Body of pancreas (tissue), 4 donors: ENCODE measurements at regions not wholly inside any gene's neighbourhood (a gene's known extent, or its start where the extent isn't known, plus 50 kb on each side); places are given as distances from the start of the nearest gene placed in this dataset.
A peak's percentile ranks its signal among the peaks of the same experiment; 100 is the strongest.

Experiments
- ATAC-seq: fragments of 150-250 bp; one replicate; pipeline ENCODE4 v1.9.1; 2016
- DNase-seq, 4 donors: peaks; one replicate each; pipeline ENCODE4 v3.0.0-alpha.2; 2019
- H3K27ac ChIP-seq, 4 donors: fragments of 200-600 bp; sonication (generic); 1 replicate in 3 of 4; 2 replicates in 1 of 4; pipeline versions ENCODE4 v1.5.1 to v1.6.1; 2016 to 2019; ENCODE audit warnings: mild to moderate bottlenecking in 1 of 4, mixed read lengths in 1 of 4, moderate library complexity in 1 of 4
- H3K27me3 ChIP-seq, 2 donors: fragments of 200-600 bp; sonication (generic); one replicate each; pipeline ENCODE4 v1.6.0; 2016; ENCODE audit warnings: mild to moderate bottlenecking in 1 of 2
- H3K36me3 ChIP-seq, 2 donors: fragments of 200-600 bp; sonication (generic); replicated peaks in 1 of 2; 2 replicates each; pipeline ENCODE4 v1.5.1; 2016; ENCODE audit warnings: low read depth in 2 of 2; ENCODE audit not compliant: insufficient read depth in 1 of 2
- H3K4me1 ChIP-seq: fragments of 200-600 bp; sonication (generic); one replicate; pipeline ENCODE4 v1.6.0; 2016
- H3K4me3 ChIP-seq, 2 donors: fragments of 200-600 bp; sonication (generic); 1 replicate in 1 of 2; 2 replicates in 1 of 2; pipeline ENCODE4 v1.5.1; 2016 to 2019
- H3K9me3 ChIP-seq, 3 donors: fragments of 200-600 bp; sonication (generic); 1 replicate in 2 of 3; 2 replicates in 1 of 3; pipeline ENCODE4 v1.5.1; 2016
- CTCF ChIP-seq, 7 experiments: fragments of 450-650 bp in 4 of 7; fragments of 200-600 bp in 3 of 7; sonication (generic) in 3 of 7; IDR thresholded peaks; one replicate each; pipeline ENCODE4 v1.5.1; 2016 to 2019; ENCODE audit warnings: antibody characterized with exemption in 7 of 7
- POLR2A ChIP-seq, 3 donors: fragments of 450-650 bp; IDR thresholded peaks; one replicate each; pipeline ENCODE4 v1.6.1; 2016; ENCODE audit warnings: antibody characterized with exemption in 3 of 3, mild to moderate bottlenecking in 2 of 3
- WGBS, 2 donors: methylation state at CpG; one replicate each; pipeline ENCODE4 v1.1.5; 2017; 5-methylcytosine and 5-hydroxymethylcytosine counted together
- intact Hi-C: fragments of 100-400 bp; cut with DNase I; formaldehyde crosslinking; loops from one replicate; pipeline ENCODE4 v1.15.1; 2023

GRCh38 chr2:207327513-207327912, 161.8 kb upstream of the KLF7 start:
- TF ChIP-seq POLR2A (IDR thresholded peaks at IDR 0.05) (no peak), CTCF (IDR thresholded peaks at IDR 0.05) (no peak)
- Histone ChIP-seq H3K4me1 (no peaks in the 10 kb centered on the region), H3K36me3 (no peaks in the 10 kb centered on the region), H3K27me3 (no peaks in the 10 kb centered on the region), H3K27ac (no peak overlapping the region), H3K4me3 (no peak overlapping the region), H3K9me3 (no peaks in the 10 kb centered on the region)
- DNase-seq (no peak), ATAC-seq (no peak)
- WGBS, 2 donors, result 35 to 37% methylated on average over 1 of the region's 1 CpG
- intact Hi-C loops, result no loop called here

- Histone ChIP-seq H3K36me3 (no peaks in the 10 kb centered on the region), H3K4me3 (no peak overlapping the region), H3K4me1 (no peaks in the 10 kb centered on the region), H3K9me3 (no peaks in the 10 kb centered on the region), H3K27me3 (no peaks in the 10 kb centered on the region), H3K27ac (no peak overlapping the region)
- intact Hi-C loops, result no loop called here
- TF ChIP-seq POLR2A (IDR thresholded peaks at IDR 0.05), result no peak
- no peak for TF ChIP-seq CTCF (IDR thresholded peaks at IDR 0.05)
- ATAC-seq (no peak), DNase-seq (no peak)
- 38 to 61% methylated on average over 1 of the region's 1 CpG for WGBS, 2 donors
Observed at GRCh38 chr2:207328944-207329386, 163.2 kb upstream of the KLF7 start.

GRCh38 chr2:207330912-207331311, 165.2 kb upstream of the KLF7 start:
- H3K9me3 ChIP-seq, result no peaks in the 10 kb centered on the region
- H3K36me3 ChIP-seq, result no peaks in the 10 kb centered on the region
- WGBS, 2 donors, result 46 to 50% methylated on average over 7 of the region's 7 CpGs
- H3K4me3 ChIP-seq, result no peak overlapping the region
- DNase-seq, result peak in 2 of 4 donors; percentile 56 to 72
- intact Hi-C loops, result no loop called here
- peaks cover 9% of the 10 kb centered on the region for H3K4me1 ChIP-seq
- ATAC-seq, result peak; percentile 43
- no peaks in the 10 kb centered on the region for H3K27me3 ChIP-seq
- no peak overlapping the region for H3K27ac ChIP-seq
- TF ChIP-seq CTCF (IDR thresholded peaks at IDR 0.05) (no peak), POLR2A (IDR thresholded peaks at IDR 0.05) (no peak)

GRCh38 chr2:207331674-207332073, 165.9 kb upstream of the KLF7 start:
- no peak overlapping the region for H3K4me3 ChIP-seq
- no peaks in the 10 kb centered on the region for H3K9me3 ChIP-seq
- H3K27me3 ChIP-seq, result no peaks in the 10 kb centered on the region
- intact Hi-C loops, result no loop called here
- DNase-seq, result no peak
- no peaks in the 10 kb centered on the region for H3K36me3 ChIP-seq
- H3K4me1 ChIP-seq, result peaks cover 9% of the 10 kb centered on the region
- ATAC-seq, result no peak
- no peak overlapping the region for H3K27ac ChIP-seq
- TF ChIP-seq CTCF (IDR thresholded peaks at IDR 0.05) (no peak), POLR2A (IDR thresholded peaks at IDR 0.05) (no peak)
- 77 to 84% methylated on average over 6 of the region's 6 CpGs for WGBS, 2 donors

GRCh38 chr2:207332480-207333212, 166.9 kb upstream of the KLF7 start:
- Histone ChIP-seq H3K9me3 (no peaks in the 10 kb centered on the region), H3K4me3 (no peak overlapping the region), H3K4me1 (peaks cover 9% of the 10 kb centered on the region), H3K27me3 (no peaks in the 10 kb centered on the region), H3K27ac (no peak overlapping the region), H3K36me3 (no peaks in the 10 kb centered on the region)
- WGBS, 2 donors, result 56 to 66% methylated on average over 3 of the region's 3 CpGs
- intact Hi-C loops, result no loop called here
- DNase-seq (no peak), ATAC-seq (no peak)
- TF ChIP-seq CTCF (IDR thresholded peaks at IDR 0.05), result no peak
- TF ChIP-seq POLR2A (IDR thresholded peaks at IDR 0.05), result no peak
